Skeletal muscle cell (primary cell): ENCODE measurements at regions not wholly inside any gene's neighbourhood (a gene's known extent, or its start where the extent isn't known, plus 50 kb on each side); places are given as distances from the start of the nearest gene placed in this dataset.
A peak's percentile ranks its signal among the peaks of the same experiment; 100 is the strongest.
"Not testable (repeated sequence)": the region's sequence is repeated elsewhere in the genome, so short reads cannot be mapped to it uniquely, and the experiment has no call there.

Experiments
- DNase-seq: peaks from one replicate; pipeline ENCODE4 v3.0.0-alpha.2; 2010; ENCODE audit warnings: low read depth
- H3K4me3 ChIP-seq: 2 replicates; pipeline ENCODE4 v1.5.1; 2011; ENCODE audit warnings: low read depth, mild to moderate bottlenecking, control low read depth, low read length, moderate library complexity

DNA sequence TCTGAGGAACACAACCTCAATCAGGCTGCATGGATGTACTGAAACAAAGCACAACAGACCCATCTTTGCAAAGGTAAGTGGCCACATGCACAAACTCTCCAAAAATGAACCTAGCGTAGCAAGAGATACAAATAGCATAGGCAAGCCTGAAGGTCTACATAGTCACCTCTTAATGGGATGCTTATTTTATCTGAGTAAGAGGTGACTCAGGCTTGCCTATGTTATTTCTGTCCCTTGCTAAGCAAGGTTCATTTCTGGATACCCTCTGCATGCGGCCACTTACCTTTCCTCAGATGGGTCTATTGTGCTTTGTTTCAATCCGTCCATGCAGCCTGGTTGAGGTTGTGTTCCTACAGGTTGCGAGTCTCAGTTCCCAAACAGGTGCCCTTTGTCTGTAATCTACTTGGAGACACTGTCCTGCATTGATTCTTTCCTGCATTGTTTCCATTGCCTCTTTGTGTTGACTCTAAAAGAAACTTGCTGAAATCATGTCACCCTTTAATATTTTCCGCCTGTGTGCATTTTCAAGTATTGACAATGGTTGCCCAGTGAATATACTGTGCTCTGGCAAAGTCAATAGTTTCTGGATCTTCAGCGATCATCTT, 291.8 kb upstream of the LYZL1 start:
- no peak overlapping the region for H3K4me3 ChIP-seq
- no peak for DNase-seq

DNA sequence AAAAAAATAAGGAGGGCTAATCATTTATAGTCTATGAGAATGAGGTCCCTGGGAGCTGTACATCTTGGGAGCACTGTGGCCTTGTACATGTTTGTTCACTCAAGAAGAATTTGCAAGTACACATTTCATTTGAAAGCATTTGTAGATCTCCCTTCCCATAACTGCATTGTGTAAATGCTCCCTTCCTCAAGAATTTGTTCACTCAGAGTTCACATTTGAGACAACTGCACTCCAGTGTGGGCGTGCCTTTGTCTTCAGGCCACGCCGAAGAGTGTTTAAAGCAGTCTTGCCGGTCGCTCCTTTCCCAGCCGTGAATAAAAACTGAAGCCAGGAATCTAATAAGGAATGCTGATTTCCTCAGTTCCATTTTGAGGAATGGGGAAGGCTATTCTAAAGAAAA, 291.1 kb upstream of the LYZL1 start:
- H3K4me3 ChIP-seq = no peak overlapping the region
- no peak for DNase-seq

DNA sequence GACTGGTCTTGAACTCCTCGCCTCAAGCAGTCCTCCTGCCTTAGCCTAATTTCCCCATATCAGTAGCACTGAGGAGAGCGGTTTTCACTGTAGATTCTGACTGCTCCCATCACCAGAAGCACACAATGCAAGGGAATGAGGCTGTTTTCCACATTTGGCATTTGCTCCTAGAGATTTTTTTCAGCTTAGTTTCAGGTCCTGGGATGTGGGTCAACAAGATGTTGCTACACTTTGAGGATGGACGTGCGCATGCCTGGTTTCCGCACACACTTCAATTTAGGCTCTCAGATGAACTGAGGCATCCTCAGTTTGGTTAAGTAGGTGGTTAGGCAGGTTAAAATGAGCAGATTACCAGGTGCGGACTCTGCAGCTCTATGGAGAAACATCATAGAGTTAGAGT, 287.1 kb upstream of the LYZL1 start:
- DNase-seq = no peak
- no peak overlapping the region for H3K4me3 ChIP-seq

DNA sequence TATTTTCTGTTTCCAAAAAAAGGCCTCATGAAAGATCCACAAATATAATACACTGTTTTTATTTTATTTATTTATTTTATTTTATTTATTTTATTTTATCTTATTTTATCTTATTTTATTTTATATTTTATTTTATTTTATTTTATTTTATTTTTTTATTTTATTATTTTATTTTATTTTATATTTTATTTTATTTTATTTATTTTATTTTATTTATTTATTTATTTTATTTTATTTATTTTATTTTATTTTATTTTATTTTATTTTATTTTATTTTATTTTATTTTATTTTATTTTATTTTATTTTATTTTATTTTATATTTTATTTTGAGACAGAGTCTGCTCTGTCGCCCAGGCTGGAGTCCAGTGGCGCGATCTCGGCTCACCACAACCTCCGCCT, 285.9 kb upstream of the LYZL1 start:
- H3K4me3 ChIP-seq = not testable (repeated sequence)

DNA sequence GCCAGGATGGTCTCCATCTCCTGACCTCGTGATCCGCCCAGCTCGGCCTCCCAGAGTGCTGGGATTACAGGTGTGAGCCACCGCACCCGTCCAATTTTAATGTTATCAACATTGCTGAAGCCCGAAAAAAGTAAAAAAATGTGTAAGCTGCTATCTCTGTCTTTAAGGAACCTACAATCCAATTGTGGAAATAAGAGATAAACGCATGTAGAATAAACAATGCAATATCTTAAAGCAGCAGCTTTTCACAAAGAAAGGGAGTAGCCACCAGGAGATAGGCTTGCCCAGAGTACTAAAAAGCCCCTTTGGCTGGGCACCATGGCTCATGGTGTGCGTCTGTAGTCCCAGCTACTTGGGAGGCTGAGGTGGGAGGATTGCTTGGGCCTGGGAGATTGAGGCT, 282.9 kb upstream of the LYZL1 start:
- H3K4me3 ChIP-seq = no peak overlapping the region
- DNase-seq = no peak

More for the DNA sequence above, 285.9 kb upstream of the LYZL1 start:
- not testable (repeated sequence) for DNase-seq

DNA sequence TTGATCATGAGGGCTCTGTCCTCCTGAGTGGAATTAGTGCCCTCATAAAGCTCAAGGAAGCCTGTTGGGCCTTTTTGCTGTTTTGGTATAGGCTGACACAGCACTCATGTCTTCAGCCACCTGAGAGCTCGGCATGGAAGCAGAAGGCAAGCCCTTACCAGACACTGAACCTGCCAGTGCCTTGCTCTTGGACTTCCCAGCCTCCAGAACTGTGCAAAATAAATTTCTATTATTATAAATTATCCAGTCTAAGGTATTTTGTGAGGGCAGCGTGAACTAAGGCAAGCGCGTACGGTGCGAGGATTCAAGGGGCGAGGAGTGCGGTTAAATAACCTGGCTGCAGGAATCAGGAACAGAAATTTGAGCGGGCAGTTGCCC, 281.5 kb upstream of the LYZL1 start:
- no peak overlapping the region for H3K4me3 ChIP-seq
- no peak for DNase-seq

DNA sequence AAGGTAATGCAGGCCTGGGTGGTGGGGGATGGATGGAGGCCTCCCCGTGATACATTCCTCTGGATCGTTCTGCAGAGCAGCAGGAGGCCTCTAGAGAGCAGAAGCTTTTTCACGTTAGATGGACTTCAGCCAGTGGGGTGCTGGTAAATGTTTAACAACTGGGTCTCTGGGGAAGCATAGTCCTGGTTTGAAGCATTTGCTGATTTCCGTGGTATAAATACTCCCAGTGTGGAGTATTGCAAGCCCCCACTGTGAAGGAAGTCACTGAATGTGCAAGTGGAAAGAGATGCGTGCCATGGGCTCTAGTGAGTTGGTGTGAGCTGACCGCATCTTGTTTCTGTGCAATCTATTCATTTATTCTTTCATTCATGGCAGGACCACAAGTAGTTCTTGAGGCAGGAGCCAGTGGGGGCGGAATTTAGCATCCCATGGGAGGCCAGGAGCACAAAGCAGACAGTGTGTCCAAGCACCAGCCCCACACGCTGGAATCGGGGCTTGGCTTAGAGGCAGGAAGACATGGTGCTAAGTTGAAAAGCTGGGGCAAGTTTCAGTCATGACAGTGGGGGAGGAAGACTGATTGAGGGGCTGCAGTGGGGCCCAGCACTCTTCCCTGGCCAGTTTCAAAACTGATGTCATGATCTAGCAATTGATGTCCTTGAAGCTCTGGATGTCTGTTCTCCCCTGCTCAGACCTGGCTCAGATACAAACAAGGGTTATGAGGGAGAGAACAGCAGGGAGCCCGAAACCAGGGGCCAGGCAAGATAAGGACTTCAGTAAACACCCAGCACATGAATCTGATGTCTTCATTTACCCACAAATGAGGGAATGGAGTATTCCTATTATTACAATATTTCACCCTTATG, 280.9 kb upstream of the LYZL1 start:
- peak; percentile 29 for DNase-seq

DNA sequence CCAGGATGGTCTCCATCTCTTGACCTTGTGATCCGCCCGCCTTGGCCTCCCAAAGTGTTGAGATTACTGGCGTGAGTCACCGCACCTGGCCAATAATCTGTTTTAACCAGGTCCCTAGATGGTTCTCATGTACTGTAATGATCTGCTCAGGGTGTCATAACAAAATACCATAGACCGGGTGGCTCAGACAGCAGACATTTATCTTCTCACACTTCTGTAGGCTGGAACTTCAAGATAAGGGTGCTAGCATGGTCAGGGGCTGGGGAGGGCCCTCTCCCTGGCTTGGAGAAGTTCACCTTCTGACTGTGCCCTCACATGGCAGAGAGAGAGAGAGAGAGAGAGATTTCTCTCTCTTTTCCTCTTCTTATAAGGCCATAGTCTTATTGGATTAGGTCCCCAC, 279.4 kb upstream of the LYZL1 start:
- DNase-seq = no peak
- no peak overlapping the region for H3K4me3 ChIP-seq

More for the DNA sequence above, 280.9 kb upstream of the LYZL1 start:
- H3K4me3 ChIP-seq = no peak overlapping the region

DNA sequence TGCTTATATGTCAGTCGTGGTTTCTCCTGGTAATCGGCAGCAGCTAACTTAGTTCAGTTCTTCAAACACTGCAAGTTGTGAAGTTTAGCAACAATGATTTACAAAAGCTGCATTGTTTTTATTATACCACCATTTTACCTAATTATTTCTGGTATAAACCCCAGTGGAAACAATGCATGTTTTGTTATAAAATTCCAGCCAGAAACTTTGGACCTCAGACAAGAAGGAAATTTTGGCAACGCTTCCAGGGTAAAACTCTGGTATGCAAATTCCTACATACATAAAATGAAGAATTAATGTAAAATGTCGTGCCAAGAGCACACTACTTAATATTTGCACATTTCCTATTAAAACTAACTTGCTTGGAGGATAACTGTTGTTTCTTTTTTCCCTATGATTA, 277.4 kb upstream of the LYZL1 start:
- H3K4me3 ChIP-seq = no peak overlapping the region
- no peak for DNase-seq

DNA sequence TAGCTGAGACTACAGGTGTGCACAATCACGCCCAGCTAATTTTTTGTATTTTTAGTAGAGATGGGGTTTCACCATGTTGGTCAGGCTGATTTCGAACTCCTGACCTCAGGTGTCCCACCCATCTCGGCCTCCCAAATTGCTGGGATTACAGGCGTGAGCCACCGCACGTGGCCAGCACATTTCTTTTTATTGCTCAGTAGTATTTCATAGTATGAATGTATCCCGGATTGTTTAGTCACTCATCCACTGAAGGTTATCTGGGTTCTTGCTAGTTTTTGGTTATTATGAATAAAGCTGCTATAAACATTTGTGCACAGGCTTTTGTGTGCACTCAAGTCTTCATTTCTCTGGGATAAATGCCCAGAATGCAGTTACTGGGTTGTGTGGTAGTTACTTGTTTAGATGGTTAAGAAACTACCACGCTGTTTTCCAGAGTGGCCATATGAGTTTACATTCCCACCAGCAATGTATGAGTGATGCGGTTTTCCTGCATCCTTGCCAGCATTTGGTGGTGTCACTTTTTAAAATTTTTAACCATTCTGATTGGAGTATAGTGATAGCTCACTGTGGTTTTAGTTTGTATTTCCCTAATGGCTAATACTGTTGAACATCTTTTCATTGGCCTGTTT, 275.8 kb upstream of the LYZL1 start:
- DNase-seq = no peak
- no peak overlapping the region for H3K4me3 ChIP-seq

DNA sequence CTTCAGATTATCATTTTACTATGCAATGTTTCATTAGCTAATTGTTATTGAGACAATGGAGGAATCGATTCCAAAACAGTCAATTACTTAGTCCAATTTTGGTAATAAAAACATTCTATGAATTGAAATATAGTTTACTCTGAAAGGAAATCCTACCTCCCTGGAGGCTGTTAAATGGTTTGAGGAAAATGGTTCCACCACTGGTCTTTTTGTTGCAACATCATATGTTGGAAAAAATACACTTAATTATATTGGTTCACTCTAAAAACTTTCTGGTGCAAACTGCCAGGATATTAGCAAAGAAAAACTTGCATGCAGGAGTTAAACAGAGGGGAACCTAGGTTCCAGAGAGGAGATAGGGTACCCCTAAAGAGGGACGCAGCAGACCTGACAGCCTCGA, 267.3 kb upstream of the LYZL1 start:
- H3K4me3 ChIP-seq = no peak overlapping the region
- DNase-seq = no peak

DNA sequence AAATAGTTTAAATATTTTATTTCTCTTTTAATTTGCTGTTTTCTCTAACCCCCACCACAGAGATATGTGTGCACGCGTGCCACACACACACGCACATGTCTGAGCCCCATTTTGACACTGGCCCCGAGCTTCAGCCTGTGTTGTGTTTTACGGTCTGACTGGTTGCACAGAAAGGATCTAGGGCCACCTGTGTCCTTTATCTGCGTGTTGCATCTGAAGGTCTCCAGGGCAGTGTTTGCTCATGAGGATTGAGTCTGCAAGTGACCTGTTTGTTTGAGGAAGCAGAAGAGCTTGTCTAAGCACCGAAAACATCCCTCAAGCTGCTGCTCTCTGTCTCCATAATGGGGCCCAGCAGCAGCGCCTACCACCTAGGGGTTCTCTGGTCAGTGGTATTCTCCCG, 266.4 kb upstream of the LYZL1 start:
- DNase-seq = no peak
- no peak overlapping the region for H3K4me3 ChIP-seq

DNA sequence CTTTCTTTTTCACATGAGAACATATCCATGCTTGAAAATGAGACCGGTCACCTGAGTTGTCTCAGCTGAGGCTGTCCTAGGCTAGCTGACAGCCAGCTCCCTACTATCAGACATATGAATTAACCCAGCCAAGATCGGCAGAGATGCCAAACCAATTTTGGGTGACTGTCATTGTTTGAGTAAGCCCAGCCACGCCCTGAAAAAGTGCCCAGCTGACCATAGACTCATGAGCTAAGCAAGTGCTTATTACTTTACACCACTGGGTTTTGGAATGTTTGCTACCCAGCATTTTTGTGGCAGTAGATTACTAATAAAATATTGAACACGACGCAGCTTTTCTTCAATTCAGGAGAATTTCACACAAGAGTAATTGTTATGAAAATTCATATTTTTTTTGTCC, 265.2 kb upstream of the LYZL1 start:
- no peak for DNase-seq
- no peak overlapping the region for H3K4me3 ChIP-seq

DNA sequence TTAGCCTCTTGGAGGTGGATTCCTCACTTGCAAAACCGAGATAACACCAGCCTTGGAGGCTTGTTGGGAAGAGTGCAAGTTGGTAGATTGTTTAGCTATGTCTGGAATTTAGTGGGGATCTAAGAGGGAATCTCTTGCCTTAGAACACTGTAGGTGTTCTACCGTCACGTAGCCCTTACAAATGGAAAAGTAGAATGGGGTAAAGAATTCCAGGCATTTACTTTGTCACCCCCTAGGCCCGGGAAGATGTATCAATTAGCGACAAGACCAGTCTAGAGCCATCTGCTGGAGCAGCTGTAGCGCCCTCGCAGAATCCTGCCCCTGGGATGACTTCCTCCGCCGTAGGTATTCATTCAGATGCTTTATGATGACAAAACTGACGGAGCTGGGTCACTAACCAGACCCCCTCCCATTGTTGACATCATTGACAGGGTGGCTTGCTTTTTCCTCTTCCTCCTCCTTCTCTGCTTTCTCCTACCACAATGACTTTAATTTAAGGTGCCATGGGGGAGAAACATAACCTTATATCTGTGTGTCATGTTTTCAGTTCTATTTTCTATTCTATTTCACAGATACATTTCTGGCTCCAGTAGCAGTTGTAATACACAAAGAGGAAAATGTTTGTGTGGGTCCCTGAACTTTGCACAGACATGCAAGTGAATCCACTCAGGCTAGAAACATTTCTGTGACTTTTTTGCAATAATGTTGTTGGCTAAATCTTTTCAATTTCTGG, 262.6 kb upstream of the LYZL1 start:
- H3K4me3 ChIP-seq = no peak overlapping the region
- no peak for DNase-seq

DNA sequence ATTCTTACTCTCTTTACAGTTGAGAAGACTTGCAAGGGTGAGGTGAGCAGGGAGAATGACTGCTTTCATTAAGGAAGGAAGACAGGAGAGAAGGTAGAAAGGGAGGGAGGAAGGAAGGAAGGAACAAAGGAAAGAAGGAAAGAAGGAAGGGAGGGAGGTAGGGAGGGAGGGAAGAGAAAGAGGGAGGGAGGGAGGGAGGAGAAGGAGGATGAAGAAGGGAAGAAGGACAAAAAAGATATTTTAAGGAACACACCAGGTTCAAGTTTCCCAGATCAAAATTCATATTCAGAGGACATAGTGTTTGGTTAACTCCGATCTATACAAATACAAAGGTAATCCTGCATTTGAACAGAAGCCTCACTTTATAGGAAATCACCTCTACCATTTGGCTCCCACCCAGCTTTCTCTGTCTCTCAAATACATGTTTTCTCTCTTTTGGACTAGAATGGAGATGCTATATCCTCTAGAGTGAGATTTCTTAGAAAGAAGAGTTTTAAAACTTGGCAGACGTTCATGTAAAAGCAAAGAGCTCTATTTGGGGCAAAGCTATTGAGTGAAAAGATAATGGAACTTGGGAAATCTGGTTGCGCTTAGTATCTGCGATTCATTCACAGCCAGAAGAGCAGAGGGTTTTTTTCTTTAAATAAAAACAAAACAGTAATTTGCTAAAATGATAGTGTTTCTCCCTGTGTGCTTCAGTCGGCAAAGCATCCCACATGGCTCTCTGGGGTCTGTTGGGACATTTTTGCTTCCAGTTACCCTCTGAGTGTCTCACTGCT, 261.9 kb upstream of the LYZL1 start:
- no peak overlapping the region for H3K4me3 ChIP-seq
- DNase-seq = no peak

DNA sequence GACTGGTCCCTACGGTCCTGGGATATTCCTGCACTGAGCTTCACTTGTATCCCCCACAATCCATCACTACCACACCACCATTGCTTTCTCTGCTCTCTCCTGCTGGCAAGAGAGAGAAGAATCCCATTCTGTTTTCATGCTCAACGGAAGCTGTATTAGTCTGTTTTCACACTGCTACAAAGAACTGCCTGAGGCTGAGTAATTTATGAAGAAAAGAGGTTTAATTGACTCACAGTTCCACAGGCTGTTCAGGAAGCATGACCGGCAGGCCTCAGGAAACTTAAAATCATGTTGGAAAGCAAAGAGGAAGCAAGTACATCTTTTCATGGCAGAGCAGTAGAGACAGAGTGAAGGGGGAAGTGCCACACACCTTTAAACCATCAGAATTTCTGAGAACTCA, 260.4 kb upstream of the LYZL1 start:
- DNase-seq = no peak
- no peak overlapping the region for H3K4me3 ChIP-seq

DNA sequence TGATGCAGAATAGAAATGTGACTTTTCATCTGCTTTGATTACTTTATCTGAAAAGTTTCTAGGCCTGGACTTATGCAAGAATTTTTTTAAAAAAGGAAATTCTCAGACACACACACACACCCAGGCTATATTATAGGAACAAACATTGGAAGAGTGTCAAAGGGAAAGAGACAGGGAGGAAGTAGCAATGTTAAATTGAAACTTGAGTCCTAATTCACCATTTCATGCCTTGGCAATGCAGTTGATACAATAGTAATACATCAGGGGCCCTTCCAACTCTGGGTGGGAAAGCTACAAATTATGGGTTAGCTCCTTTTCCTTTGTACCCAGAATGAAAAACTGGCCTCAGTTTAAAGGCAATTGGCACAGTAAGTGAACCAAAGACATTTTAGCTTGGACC, 258.0 kb upstream of the LYZL1 start:
- H3K4me3 ChIP-seq = no peak overlapping the region
- no peak for DNase-seq

DNA sequence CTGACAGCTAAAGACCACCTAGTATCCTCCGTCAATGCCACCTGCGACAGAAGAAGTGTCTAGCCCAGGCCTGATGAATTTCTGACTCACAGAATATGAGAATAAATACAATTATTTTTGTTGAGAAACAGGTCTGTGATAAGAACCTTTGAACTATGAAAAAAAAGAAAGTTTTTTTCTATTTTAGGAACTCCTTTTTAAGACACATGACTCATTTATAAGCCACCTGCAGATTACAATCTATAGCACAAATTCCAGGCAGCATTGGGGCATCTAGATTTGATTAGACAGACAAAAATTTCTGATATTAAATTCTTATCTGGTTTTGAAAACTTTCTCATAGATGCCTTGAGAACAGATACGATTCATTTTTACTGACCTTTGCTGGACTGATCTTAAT, 256.7 kb upstream of the LYZL1 start:
- H3K4me3 ChIP-seq = no peak overlapping the region
- DNase-seq = no peak

DNA sequence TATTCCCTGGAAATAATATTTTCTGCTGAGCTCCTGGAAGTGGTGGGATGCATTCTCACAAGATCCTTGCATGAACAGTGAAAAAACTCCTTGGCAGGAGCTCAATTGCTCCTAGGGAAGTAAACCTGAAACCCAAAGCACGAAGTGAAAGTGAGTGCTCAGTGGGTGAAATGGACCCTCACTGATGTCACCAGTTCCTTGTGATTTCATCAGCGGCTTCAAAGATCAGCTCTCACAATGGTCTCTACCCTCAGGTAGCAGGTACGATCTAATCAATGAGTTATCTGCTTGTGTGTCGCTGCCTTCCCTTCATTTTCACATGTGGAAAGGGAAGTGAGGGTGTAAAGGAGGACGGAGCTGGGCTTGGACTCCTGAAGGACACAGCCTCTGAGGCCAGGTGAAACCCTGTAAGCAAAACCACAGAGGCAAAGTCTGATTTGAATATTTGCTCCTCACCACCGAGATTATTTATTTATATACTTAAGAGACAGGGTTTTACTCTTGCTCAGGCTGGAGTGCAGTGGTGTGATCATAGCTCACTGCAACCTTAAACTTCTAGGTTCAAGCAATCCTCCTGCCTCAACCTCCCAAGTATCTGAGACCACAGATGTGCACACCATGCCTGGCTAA, 255.4 kb upstream of the LYZL1 start:
- DNase-seq = no peak
- H3K4me3 ChIP-seq = no peak overlapping the region
